ENCODE measurements at regions not wholly inside any gene's neighbourhood (a gene's known extent, or its start where the extent isn't known, plus 50 kb on each side); places are given as distances from the start of the nearest gene placed in this dataset.

DNA sequence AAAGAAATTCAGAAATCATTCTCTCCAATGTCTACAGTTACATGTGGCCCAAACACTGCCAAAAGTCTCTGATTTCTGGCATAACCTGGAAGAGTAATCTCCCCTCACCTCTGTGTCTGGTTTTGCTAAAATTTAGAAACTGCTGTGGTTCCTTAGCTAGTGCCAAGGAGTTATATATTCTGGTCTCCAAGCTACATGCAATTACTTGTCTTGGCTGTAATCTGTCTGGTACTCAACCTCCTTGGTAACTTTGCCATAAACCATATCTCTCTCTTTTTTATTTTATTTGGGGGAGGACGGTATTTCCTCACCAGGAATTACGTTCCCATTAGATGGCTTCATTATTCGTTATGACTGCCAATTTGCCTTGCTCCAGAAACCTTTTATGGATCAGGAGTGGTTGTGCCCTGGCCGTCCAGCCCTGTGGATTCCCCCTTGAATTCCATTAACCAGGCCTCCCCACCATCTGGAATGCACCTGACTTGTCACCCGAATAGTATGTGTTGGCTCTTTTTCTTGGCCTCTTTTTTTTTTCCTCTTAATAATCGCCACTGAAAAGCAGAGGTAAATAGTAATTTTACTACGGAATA is 400.0 kb downstream of the CD83 start:
- Histone ChIP-seq H3K9ac (ENCODE audit: insufficient read depth, low read depth, low read length) (no peak overlapping the region), H3K4me3 (replicated peaks in 1 of 3; ENCODE audit: insufficient read depth in 1 of 3, low read depth in 2 of 3, low read length in 3 of 3) (no peak overlapping the region), H3K9me3 (ENCODE audit: low read length) (no peaks in the 10 kb centered on the region), H2AFZ (ENCODE audit: low read length) (no peak overlapping the region), H3K27ac (ENCODE audit: extremely low read length, insufficient read depth, low read length) (no peak overlapping the region), H4K20me1 (ENCODE audit: insufficient read depth, low read length) (no peaks in the 10 kb centered on the region), H3K27me3 (ENCODE audit: control insufficient read depth in 1 of 2, insufficient read depth in 2 of 2, low read length in 2 of 2) (no peaks in the 10 kb centered on the region), H3K4me1 (ENCODE audit: insufficient read depth, low read length) (no peaks in the 10 kb centered on the region), H3K4me2 (ENCODE audit: low read depth, low read length) (no peak overlapping the region), H3K79me2 (ENCODE audit: insufficient read depth, low read length) (no peaks in the 10 kb centered on the region), H3K36me3 (replicated peaks in 1 of 2; ENCODE audit: control insufficient read depth in 1 of 2, insufficient read depth in 2 of 2, low read length in 2 of 2) (no peaks in the 10 kb centered on the region)
- CTCF ChIA-PET (ENCODE audit: low intra/inter-chr PET ratio, low total read pairs), result no interaction called here
- BruUV-seq (replicated peaks), result no TSS peak
- 35% methylated on average over 7 of the region's 7 CpGs for WGBS (ENCODE audit: low lambda C conversion rate)
- ATAC-seq, result no peak
- intact Hi-C loops (cut with micrococcal nuclease; ENCODE audit: unreplicated experiment), result no loop called here
- no peak for FAIRE-seq
- no peak for DNase-seq (ENCODE audit: low spot score)
- POLR2A ChIA-PET, result no interaction called here
- in situ Hi-C loops (cut with HindIII; ENCODE audit: extremely low pct_ligation_motif_present, low pct_unique_long_range_greater_than_20kb), result no loop called here
- TF ChIP-seq ZNF10 (CRISPR knock-in tag; IDR thresholded peaks at IDR 0.05; ENCODE audit: borderline replicate concordance, low read depth), result no peak
- TF ChIP-seq ATF1 (CRISPR knock-in tag; IDR thresholded peaks at IDR 0.05), result no peak
- TF ChIP-seq HDAC2 (CRISPR knock-in tag; IDR thresholded peaks at IDR 0.05), result no peak
- no peak for TF ChIP-seq ZNF550 (CRISPR knock-in tag; IDR thresholded peaks at IDR 0.05; ENCODE audit: borderline replicate concordance)
- no peak for TF ChIP-seq MBNL3 (CRISPR knock-in tag; conservative IDR thresholded peaks at IDR 0.05)

GRCh38 chr6:14518515-14519217 is 401.1 kb downstream of the CD83 start:
- FAIRE-seq (no peak), ATAC-seq (no peak)
- WGBS (ENCODE audit: low lambda C conversion rate), result 58% methylated on average over 14 of the region's 14 CpGs
- TF ChIP-seq SIX1 (CRISPR knock-in tag; IDR thresholded peaks at IDR 0.05; ENCODE audit: borderline replicate concordance) (no peak), NAIF1 (CRISPR knock-in tag; IDR thresholded peaks at IDR 0.05; ENCODE audit: borderline replicate concordance) (no peak), ZNF441 (CRISPR knock-in tag; IDR thresholded peaks at IDR 0.05; ENCODE audit: borderline replicate concordance) (no peak), DR1 (CRISPR knock-in tag; IDR thresholded peaks at IDR 0.05) (no peak), ZNF24 (IDR thresholded peaks at IDR 0.05) (no peak), TBX2 (CRISPR knock-in tag; IDR thresholded peaks at IDR 0.05; ENCODE audit: borderline replicate concordance) (no peak), RNF219 (CRISPR knock-in tag; IDR thresholded peaks at IDR 0.05) (no peak), GMEB2 (CRISPR knock-in tag; IDR thresholded peaks at IDR 0.05; ENCODE audit: low read depth) (no peak), KLF11 (CRISPR knock-in tag; IDR thresholded peaks at IDR 0.05) (no peak)
- TF ChIP-seq, protein P1, sequence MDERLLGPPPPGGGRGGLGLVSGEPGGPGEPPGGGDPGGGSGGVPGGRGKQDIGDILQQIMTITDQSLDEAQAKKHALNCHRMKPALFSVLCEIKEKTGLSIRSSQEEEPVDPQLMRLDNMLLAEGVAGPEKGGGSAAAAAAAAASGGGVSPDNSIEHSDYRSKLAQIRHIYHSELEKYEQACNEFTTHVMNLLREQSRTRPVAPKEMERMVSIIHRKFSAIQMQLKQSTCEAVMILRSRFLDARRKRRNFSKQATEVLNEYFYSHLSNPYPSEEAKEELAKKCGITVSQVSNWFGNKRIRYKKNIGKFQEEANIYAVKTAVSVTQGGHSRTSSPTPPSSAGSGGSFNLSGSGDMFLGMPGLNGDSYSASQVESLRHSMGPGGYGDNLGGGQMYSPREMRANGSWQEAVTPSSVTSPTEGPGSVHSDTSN (CRISPR knock-in tag; IDR thresholded peaks at IDR 0.05), result no peak

More at GRCh38 chr6:14518515-14519217, 401.1 kb downstream of the CD83 start:
- POLR2A ChIA-PET, result no interaction called here
- H3K79me2 ChIP-seq (ENCODE audit: insufficient read depth, low read length), result no peaks in the 10 kb centered on the region
- no peak overlapping the region for H3K9ac ChIP-seq (ENCODE audit: insufficient read depth, low read depth, low read length)
- no peak for DNase-seq (ENCODE audit: low spot score)
- H2AFZ ChIP-seq (ENCODE audit: low read length), result no peak overlapping the region
- H3K4me1 ChIP-seq (ENCODE audit: insufficient read depth, low read length), result no peaks in the 10 kb centered on the region
- no peaks in the 10 kb centered on the region for H3K36me3 ChIP-seq (replicated peaks in 1 of 2; ENCODE audit: control insufficient read depth in 1 of 2, insufficient read depth in 2 of 2, low read length in 2 of 2)
- BruUV-seq (replicated peaks), result no TSS peak
- no peak overlapping the region for H3K4me3 ChIP-seq (replicated peaks in 1 of 3; ENCODE audit: insufficient read depth in 1 of 3, low read depth in 2 of 3, low read length in 3 of 3)
- CTCF ChIA-PET (ENCODE audit: low intra/inter-chr PET ratio, low total read pairs), result no interaction called here
- intact Hi-C loops (cut with micrococcal nuclease; ENCODE audit: unreplicated experiment) (no loop called here), in situ Hi-C loops (cut with HindIII; ENCODE audit: extremely low pct_ligation_motif_present, low pct_unique_long_range_greater_than_20kb) (no loop called here)
- no peak overlapping the region for H3K27ac ChIP-seq (ENCODE audit: extremely low read length, insufficient read depth, low read length)
- no peaks in the 10 kb centered on the region for H4K20me1 ChIP-seq (ENCODE audit: insufficient read depth, low read length)
- no peaks in the 10 kb centered on the region for H3K9me3 ChIP-seq (ENCODE audit: low read length)
- H3K27me3 ChIP-seq (ENCODE audit: control insufficient read depth in 1 of 2, insufficient read depth in 2 of 2, low read length in 2 of 2), result no peaks in the 10 kb centered on the region
- no peak overlapping the region for H3K4me2 ChIP-seq (ENCODE audit: low read depth, low read length)

All from HepG2 (cell line).